IMR-90 (cell line): ENCODE measurements at regions not wholly inside any gene's neighbourhood (a gene's known extent, or its start where the extent isn't known, plus 50 kb on each side); places are given as distances from the start of the nearest gene placed in this dataset.

Source experiments
- ATAC-seq: fragments of 200-7000 bp; cut with Tn5 transposase; 2 replicates; pipeline ENCODE4 v1.9.1; 2020; ENCODE audit warnings: low read depth, mild to moderate bottlenecking, moderate library complexity
- BruUV-seq: library from RNA; stranded (reverse); fragments of 400-500 nt; replicated peaks from 2 replicates; lab custom pipeline; 2021; lab: Mats Ljungman, UMichigan
- CTCF ChIA-PET: fragments of 300-600 bp; formaldehyde crosslinking; extraction: SDS; loops from one replicate; lab custom pipeline; 2021; ENCODE audit warnings: antibody characterized with exemption; lab: Yijun Ruan, JAX
- POLR2A ChIA-PET: fragments of 300-600 bp; sonication (Branson Sonifier 250); formaldehyde crosslinking; loops from one replicate; lab custom pipeline; 2022; ENCODE audit warnings: antibody characterized with exemption; ENCODE audit not compliant: unreplicated experiment; lab: Charles Lee
- DNase-seq: peaks from one replicate; pipeline ENCODE4 v3.0.0; 2013
- H2AFZ ChIP-seq: replicated peaks from 2 replicates; pipeline ENCODE3; 2013; ENCODE audit warnings: low read length, mild to moderate bottlenecking; ENCODE audit not compliant: poor library complexity
- H2AK5ac ChIP-seq: 2 replicates; pipeline ENCODE4 v1.6.1; 2013; ENCODE audit warnings: low read depth, low read length, inconsistent platforms
- H2AK9ac ChIP-seq: replicated peaks from 2 replicates; pipeline ENCODE3; 2013; ENCODE audit warnings: mild to moderate bottlenecking, low read depth, low read length, moderate library complexity; ENCODE audit not compliant: poor library complexity
- H2BK120ac ChIP-seq: 2 replicates; pipeline ENCODE4 v1.6.1; 2013; ENCODE audit warnings: low read depth, low read length, inconsistent platforms
- H2BK15ac ChIP-seq: 3 replicates; pipeline ENCODE4 v1.6.1; 2013; ENCODE audit warnings: low read depth, low read length, inconsistent platforms
- H2BK20ac ChIP-seq: 2 replicates; pipeline ENCODE4 v1.6.1; 2013; ENCODE audit warnings: low read depth, mild to moderate bottlenecking, inconsistent platforms, low read length, moderate library complexity
- H2BK5ac ChIP-seq: 2 replicates; pipeline ENCODE4 v1.6.1; 2013; ENCODE audit warnings: mild to moderate bottlenecking, low read depth, low read length, inconsistent platforms; ENCODE audit not compliant: poor library complexity, severe bottlenecking
- H3K14ac ChIP-seq: replicated peaks from 2 replicates; pipeline ENCODE4 v1.6.1; 2013; ENCODE audit warnings: low read depth, low read length, inconsistent platforms
- H3K18ac ChIP-seq: 2 replicates; pipeline ENCODE4 v1.6.1; 2013; ENCODE audit warnings: low read depth, low read length, control low read depth
- H3K23ac ChIP-seq: 2 replicates; pipeline ENCODE4 v1.6.1; 2013; ENCODE audit warnings: low read depth, low read length, inconsistent platforms
- H3K27ac ChIP-seq: 2 replicates; pipeline ENCODE4 v1.5.1; 2013; ENCODE audit warnings: mild to moderate bottlenecking, control low read depth, low read length; ENCODE audit not compliant: insufficient read depth
- H3K27me3 ChIP-seq: 2 replicates; pipeline ENCODE4 v1.6.1; 2013; ENCODE audit warnings: low read length; ENCODE audit not compliant: control insufficient read depth, insufficient read depth
- H3K36me3 ChIP-seq: 2 replicates; pipeline ENCODE4 v1.6.1; 2013; ENCODE audit warnings: low read length, mixed read lengths; ENCODE audit not compliant: control insufficient read depth, insufficient read depth
- H3K4ac ChIP-seq: 2 replicates; pipeline ENCODE4 v1.6.1; 2013; ENCODE audit warnings: low read depth, low read length, inconsistent platforms
- H3K4me1 ChIP-seq: 2 replicates; pipeline ENCODE4 v1.6.1; 2013; ENCODE audit warnings: low read length, mixed read lengths; ENCODE audit not compliant: control insufficient read depth, insufficient read depth
- H3K4me2 ChIP-seq: 2 replicates; pipeline ENCODE4 v1.6.1; 2013; ENCODE audit warnings: low read depth, mild to moderate bottlenecking, control low read depth, low read length, moderate library complexity
- H3K4me3 ChIP-seq: 2 replicates; pipeline ENCODE4 v1.5.1; 2013; ENCODE audit warnings: low read depth, mild to moderate bottlenecking, control low read depth, low read length, moderate library complexity; ENCODE audit not compliant: insufficient read depth
- H3K56ac ChIP-seq: 2 replicates; pipeline ENCODE4 v1.6.1; 2013; ENCODE audit warnings: low read length, inconsistent platforms; ENCODE audit not compliant: insufficient read depth; ENCODE audit errors: extremely low read depth
- H3K79me1 ChIP-seq, 2 experiments: 2 replicates each; pipeline ENCODE4 v1.6.1; 2013; ENCODE audit warnings: low read length in 2 of 2, inconsistent platforms in 1 of 2, low read depth in 1 of 2
- H3K9ac ChIP-seq: 2 replicates; pipeline ENCODE4 v1.6.1; 2013; ENCODE audit warnings: low read depth, low read length, control low read depth
- H3K9me1 ChIP-seq: 2 replicates; pipeline ENCODE4 v1.6.1; 2013; ENCODE audit warnings: low read length, inconsistent platforms; ENCODE audit not compliant: insufficient read depth
- H3K9me3 ChIP-seq: 2 replicates; pipeline ENCODE4 v1.6.1; 2013; ENCODE audit warnings: low read length; ENCODE audit not compliant: control insufficient read depth, insufficient read depth
- H4K20me1 ChIP-seq: 2 replicates; pipeline ENCODE4 v1.6.1; 2013; ENCODE audit warnings: low read length, inconsistent platforms; ENCODE audit not compliant: insufficient read depth
- H4K5ac ChIP-seq: 2 replicates; pipeline ENCODE4 v1.6.1; 2013; ENCODE audit warnings: mild to moderate bottlenecking, low read depth, low read length, control low read depth
- H4K8ac ChIP-seq, 2 experiments: 2 replicates each; pipeline ENCODE4 v1.6.1; 2013; ENCODE audit warnings: low read depth in 2 of 2, low read length in 2 of 2, control low read depth in 1 of 2, inconsistent platforms in 1 of 2
- H4K91ac ChIP-seq: 2 replicates; pipeline ENCODE4 v1.6.1; 2013; ENCODE audit warnings: low read depth, low read length, inconsistent platforms; ENCODE audit not compliant: insufficient read depth
- BHLHE40 ChIP-seq: fragments of 150-350 bp; IDR thresholded peaks from 2 replicates; pipeline ENCODE4 v1.6.1; 2016; ENCODE audit warnings: mild to moderate bottlenecking, low read depth, low read length
- CEBPB ChIP-seq: IDR thresholded peaks from 2 replicates; pipeline ENCODE4 v1.6.1; 2012; ENCODE audit warnings: low read depth, low read length, improper control_type of control experiment
- CHD1 ChIP-seq: IDR thresholded peaks from 2 replicates; pipeline ENCODE4 v1.6.1; 2012; ENCODE audit warnings: low read depth, low read length, improper control_type of control experiment
- CTCF ChIP-seq: conservative IDR thresholded peaks from 2 replicates; pipeline ENCODE4 v1.5.1; 2012; ENCODE audit warnings: mild to moderate bottlenecking, low read depth, low read length, improper control_type of control experiment
- MAFK ChIP-seq: IDR thresholded peaks from 2 replicates; pipeline ENCODE4 v1.6.1; 2012; ENCODE audit warnings: low read depth, low read length, improper control_type of control experiment
- MAZ ChIP-seq: IDR thresholded peaks from 2 replicates; pipeline ENCODE4 v1.6.1; 2012; ENCODE audit warnings: low read depth, mild to moderate bottlenecking, low read length, improper control_type of control experiment, moderate library complexity, borderline replicate concordance
- MXI1 ChIP-seq: IDR thresholded peaks from 2 replicates; pipeline ENCODE4 v1.6.1; 2012; ENCODE audit warnings: low read depth, mild to moderate bottlenecking, low read length, moderate library complexity, borderline replicate concordance
- NFE2L2 ChIP-seq: fragments of 150-350 bp; IDR thresholded peaks from 2 replicates; pipeline ENCODE4 v1.6.1; 2016; ENCODE audit warnings: low read depth, mild to moderate bottlenecking, low read length
- POLR2A ChIP-seq: IDR thresholded peaks from 2 replicates; pipeline ENCODE4 v1.6.1; 2012; ENCODE audit warnings: mild to moderate bottlenecking, low read depth, low read length
- RAD21 ChIP-seq: IDR thresholded peaks from 2 replicates; pipeline ENCODE4 v1.6.1; 2012; ENCODE audit warnings: low read length, improper control_type of control experiment
- RCOR1 ChIP-seq: IDR thresholded peaks from 2 replicates; pipeline ENCODE4 v1.6.1; 2012; ENCODE audit warnings: mild to moderate bottlenecking, low read length, improper control_type of control experiment; ENCODE audit not compliant: insufficient replicate concordance
- RFX5 ChIP-seq: IDR thresholded peaks from 2 replicates; pipeline ENCODE4 v1.8.0; 2012; ENCODE audit warnings: low read depth, mild to moderate bottlenecking, low read length, moderate library complexity
- SMC3 ChIP-seq: fragments of 150-350 bp; IDR thresholded peaks from 2 replicates; pipeline ENCODE4 v1.6.1; 2016; ENCODE audit warnings: low read depth, mild to moderate bottlenecking, antibody characterized with exemption, low read length, moderate library complexity
- WGBS, 2 experiments: methylation state at CpG; one replicate each; pipeline versions ENCODE4 v1.1.5 to v1.1.7; 2013; ENCODE audit warnings: missing lambda C conversion rate in 2 of 2; ENCODE audit not compliant: insufficient read length in 1 of 2; ENCODE audit errors: extremely low coverage in 2 of 2; 5-methylcytosine and 5-hydroxymethylcytosine counted together
- dilution Hi-C: fragments of 300-500 bp; cut with HindIII; formaldehyde crosslinking; loops from one replicate; pipeline ENCODE4 v1.14.3; 2018; ENCODE audit warnings: low sequenced_read_pairs; ENCODE audit not compliant: unreplicated experiment
- in situ Hi-C: fragments of 300-500 bp; cut with MboI; formaldehyde crosslinking; loops from 3 replicates; pipeline ENCODE4 v1.14.3; 2019; ENCODE audit warnings: low sequenced_read_pairs, inconsistent platforms, mixed read lengths
- intact Hi-C: fragments of 100-400 bp; cut with micrococcal nuclease; formaldehyde crosslinking; loops from 2 replicates; pipeline ENCODE4 v1.10.0; 2022
- TF ChIP-seq, protein P1 (sequence below): fragments of 150-350 bp; IDR thresholded peaks from 2 replicates; pipeline ENCODE4 v1.6.1; 2017; ENCODE audit warnings: mild to moderate bottlenecking, antibody characterized with exemption, low read length, low read depth
- TF ChIP-seq, protein P2 (sequence below): fragments of 150-350 bp; IDR thresholded peaks from 2 replicates; pipeline ENCODE4 v1.6.1; 2016; ENCODE audit warnings: low read depth, mild to moderate bottlenecking, low read length, moderate library complexity, borderline replicate concordance

DNA sequence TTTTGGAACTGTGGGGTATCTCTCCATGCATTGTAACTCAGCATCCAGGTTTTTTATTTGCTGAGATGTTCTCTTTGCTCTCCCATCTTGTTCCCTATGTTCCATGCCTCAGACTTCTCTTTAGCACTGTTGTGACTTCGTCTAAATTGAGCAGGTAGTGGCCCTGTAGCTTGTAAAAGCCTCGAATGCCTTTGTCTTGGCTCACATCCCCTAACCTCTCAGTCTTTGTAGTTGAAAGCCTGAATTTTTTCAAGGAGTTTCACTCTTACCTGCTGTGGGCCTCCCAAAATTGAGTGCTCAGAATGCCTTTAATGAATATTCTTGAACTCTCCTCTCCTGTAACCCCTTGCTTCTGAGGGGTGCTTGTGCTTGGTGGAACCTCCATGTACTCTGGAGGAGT is 1137.3 kb downstream of the REEP3 start:
- Histone ChIP-seq H3K79me1 (no peaks in the 10 kb centered on the region), H4K20me1 (no peaks in the 10 kb centered on the region), H4K8ac (no peak overlapping the region), H2AFZ (no peak overlapping the region), H3K14ac (no peak overlapping the region), H2BK5ac (no peak overlapping the region), H3K9me3 (no peaks in the 10 kb centered on the region), H3K23ac (no peak overlapping the region), H4K91ac (no peak overlapping the region), H3K9ac (no peak overlapping the region), H3K9me1 (no peaks in the 10 kb centered on the region), H3K4me1 (no peaks in the 10 kb centered on the region), H2AK9ac (no peak overlapping the region), H3K27me3 (no peaks in the 10 kb centered on the region), H3K4ac (no peak overlapping the region), H2BK15ac (no peak overlapping the region), H2AK5ac (no peak overlapping the region), H3K56ac (no peak overlapping the region), H3K4me2 (no peak overlapping the region), H2BK120ac (no peak overlapping the region), H3K27ac (no peak overlapping the region), H2BK20ac (no peak overlapping the region), H3K4me3 (no peak overlapping the region), H4K5ac (no peak overlapping the region), H3K18ac (no peak overlapping the region), H3K36me3 (no peaks in the 10 kb centered on the region)
- no peak for ATAC-seq
- BruUV-seq = no TSS peak
- no CpG with 5 or more reads among the region's 2 CpGs for WGBS, 2 experiments
- no peak for DNase-seq
- POLR2A ChIA-PET = no interaction called here
- dilution Hi-C loops (no loop called here), intact Hi-C loops (no loop called here), in situ Hi-C loops (no loop called here)
- CTCF ChIA-PET = no interaction called here
- TF ChIP-seq, protein P1, sequence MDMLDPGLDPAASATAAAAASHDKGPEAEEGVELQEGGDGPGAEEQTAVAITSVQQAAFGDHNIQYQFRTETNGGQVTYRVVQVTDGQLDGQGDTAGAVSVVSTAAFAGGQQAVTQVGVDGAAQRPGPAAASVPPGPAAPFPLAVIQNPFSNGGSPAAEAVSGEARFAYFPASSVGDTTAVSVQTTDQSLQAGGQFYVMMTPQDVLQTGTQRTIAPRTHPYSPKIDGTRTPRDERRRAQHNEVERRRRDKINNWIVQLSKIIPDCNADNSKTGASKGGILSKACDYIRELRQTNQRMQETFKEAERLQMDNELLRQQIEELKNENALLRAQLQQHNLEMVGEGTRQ = no peak
- TF ChIP-seq CEBPB (no peak), SMC3 (no peak), RFX5 (no peak), POLR2A (no peak), NFE2L2 (no peak), MAZ (no peak), BHLHE40 (no peak), MAFK (no peak), RAD21 (no peak), RCOR1 (no peak), MXI1 (no peak), CHD1 (no peak), CTCF (no peak)
- TF ChIP-seq, protein P2, sequence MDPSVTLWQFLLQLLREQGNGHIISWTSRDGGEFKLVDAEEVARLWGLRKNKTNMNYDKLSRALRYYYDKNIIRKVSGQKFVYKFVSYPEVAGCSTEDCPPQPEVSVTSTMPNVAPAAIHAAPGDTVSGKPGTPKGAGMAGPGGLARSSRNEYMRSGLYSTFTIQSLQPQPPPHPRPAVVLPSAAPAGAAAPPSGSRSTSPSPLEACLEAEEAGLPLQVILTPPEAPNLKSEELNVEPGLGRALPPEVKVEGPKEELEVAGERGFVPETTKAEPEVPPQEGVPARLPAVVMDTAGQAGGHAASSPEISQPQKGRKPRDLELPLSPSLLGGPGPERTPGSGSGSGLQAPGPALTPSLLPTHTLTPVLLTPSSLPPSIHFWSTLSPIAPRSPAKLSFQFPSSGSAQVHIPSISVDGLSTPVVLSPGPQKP = no peak
